GM12865 (cell line): ENCODE measurements at regions not wholly inside any gene's neighbourhood (a gene's known extent, or its start where the extent isn't known, plus 50 kb on each side); places are given as distances from the start of the nearest gene placed in this dataset.

Experiments used
- DNase-seq: peaks from one replicate; pipeline ENCODE4 v3.0.0; 2010; ENCODE audit warnings: low read depth
- H3K4me3 ChIP-seq: 2 replicates; pipeline ENCODE4 v1.5.1; 2011; ENCODE audit warnings: mild to moderate bottlenecking, low read depth, low read length, control low read depth
- CTCF ChIP-seq: IDR thresholded peaks from 2 replicates; pipeline ENCODE4 v1.5.1; 2011; ENCODE audit warnings: low read length, control low read depth, low read depth, inconsistent platforms; ENCODE audit not compliant: insufficient read depth; ENCODE audit errors: missing control alignments

DNA sequence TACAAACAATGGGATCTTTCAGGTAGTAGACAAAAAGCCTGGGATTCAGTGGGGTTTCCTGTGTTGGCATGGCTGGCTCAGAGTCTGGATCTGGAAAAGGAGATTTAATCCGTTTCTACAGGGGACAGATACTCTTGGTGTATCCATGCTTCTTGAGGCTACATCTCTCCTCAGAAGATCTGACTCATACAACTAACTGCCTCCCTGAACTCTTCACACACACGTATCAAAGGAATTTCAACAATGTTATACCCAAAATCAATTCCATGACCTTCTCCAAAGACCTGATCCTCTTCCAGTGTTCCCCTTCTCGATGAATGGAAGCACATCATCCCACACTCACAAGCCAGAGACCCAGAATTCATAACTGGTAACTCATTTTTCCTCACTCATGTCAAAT lies 435.3 kb upstream of the NBEA start:
- no peak overlapping the region for H3K4me3 ChIP-seq
- DNase-seq = no peak
- TF ChIP-seq CTCF = no peak

GRCh38 chr13:34507630-34508029 lies 434.4 kb upstream of the NBEA start:
- no peak for DNase-seq
- no peak for TF ChIP-seq CTCF
- H3K4me3 ChIP-seq = no peak overlapping the region

DNA sequence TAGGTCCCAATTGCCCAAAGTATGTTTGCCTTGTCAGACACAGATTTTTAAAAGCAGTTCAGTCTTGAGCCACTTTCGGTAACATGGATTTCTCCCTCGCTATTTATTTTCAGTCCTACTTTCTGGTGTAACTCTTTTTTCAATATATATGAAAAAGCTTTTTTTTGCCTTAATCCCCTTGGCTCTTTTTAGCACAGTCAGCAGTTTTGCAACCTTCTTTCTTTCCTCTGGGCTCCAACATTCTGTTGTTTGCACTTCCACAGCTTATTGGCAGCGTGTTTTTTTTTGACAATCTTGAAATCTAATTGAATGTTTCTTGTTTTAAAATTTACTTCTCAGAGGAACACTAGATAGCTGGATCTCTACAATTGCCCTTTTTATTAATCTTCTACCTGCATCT lies 429.3 kb upstream of the NBEA start:
- DNase-seq = no peak
- no peak overlapping the region for H3K4me3 ChIP-seq
- TF ChIP-seq CTCF = no peak

GRCh38 chr13:34513526-34513925 lies 428.5 kb upstream of the NBEA start:
- no peak overlapping the region for H3K4me3 ChIP-seq
- no peak for TF ChIP-seq CTCF
- no peak for DNase-seq

GRCh38 chr13:34515201-34515600 lies 426.9 kb upstream of the NBEA start:
- TF ChIP-seq CTCF = no peak
- no peak overlapping the region for H3K4me3 ChIP-seq
- no peak for DNase-seq

DNA sequence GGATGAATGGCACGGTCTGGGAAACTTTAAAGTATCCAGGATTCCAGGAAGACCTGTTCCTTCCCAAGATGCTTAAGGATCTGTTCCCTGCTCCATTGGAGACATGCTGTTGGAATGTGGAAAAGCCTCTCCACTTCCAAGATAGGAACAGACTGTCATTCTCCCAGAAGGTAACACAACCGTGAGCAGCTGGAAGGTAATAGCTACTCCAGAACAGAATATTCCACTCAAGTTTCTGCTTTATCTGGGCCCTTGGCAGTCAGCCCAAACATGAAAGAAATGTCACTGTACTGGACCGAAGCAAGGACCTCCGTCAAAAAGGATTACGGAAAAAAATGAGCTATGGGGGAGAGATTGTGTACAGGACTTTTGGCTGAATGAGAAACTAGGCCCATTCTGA lies 420.9 kb upstream of the NBEA start:
- no peak overlapping the region for H3K4me3 ChIP-seq
- TF ChIP-seq CTCF = no peak
- no peak for DNase-seq

- no peak overlapping the region for H3K4me3 ChIP-seq
- DNase-seq = no peak
- no peak for TF ChIP-seq CTCF
These were observed 419.3 kb upstream of the NBEA start for GRCh38 chr13:34522808-34523207.
